Embryonic facial prominence (tissue), 1 donor: ENCODE measurements at regions not wholly inside any gene's neighbourhood (a gene's known extent, or its start where the extent isn't known, plus 50 kb on each side); places are given as distances from the start of the nearest gene placed in this dataset.

Experiments used
- DNase-seq: peaks from one replicate; pipeline ENCODE4 v3.0.0-alpha.2; 2016; ENCODE audit errors: extremely low spot score

DNA sequence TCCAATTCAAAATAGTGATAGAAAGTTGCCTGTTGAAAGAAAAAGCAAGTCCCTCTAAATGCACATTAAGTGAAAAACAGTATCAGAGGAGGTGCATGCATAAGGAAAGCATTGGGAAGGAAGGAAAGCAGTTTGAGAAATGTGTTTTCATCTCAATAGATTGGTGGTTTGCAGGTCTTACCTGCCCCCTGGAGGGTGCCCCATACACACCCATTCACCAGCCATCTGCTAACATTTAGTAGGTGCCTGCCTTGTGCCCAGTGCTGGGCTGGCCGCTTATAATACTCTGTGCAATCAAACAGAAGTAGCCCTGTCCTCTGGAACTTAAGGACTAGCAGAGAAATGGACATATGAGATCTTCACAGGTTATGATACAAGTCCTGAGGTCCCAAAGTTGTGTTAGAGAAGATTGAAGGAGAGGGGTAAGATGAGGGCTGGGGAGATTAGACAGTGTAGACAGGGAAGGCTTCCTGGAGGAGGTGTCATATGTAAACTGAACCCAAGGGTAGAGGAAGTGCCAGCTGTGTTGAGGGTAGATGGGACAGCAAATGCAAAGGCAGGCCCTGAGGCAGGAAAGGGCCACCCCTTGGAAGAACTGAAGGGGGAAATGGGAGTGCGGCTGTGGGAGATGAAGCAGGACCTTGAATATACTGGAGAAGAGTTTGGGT, 184.2 kb downstream of the MN1 start:
- DNase-seq = no peak

- DNase-seq = no peak
These were observed 181.0 kb downstream of the MN1 start for GRCh38 chr22:27620367-27621154.

GRCh38 chr22:27621486-27622070, 180.0 kb downstream of the MN1 start:
- no peak for DNase-seq

GRCh38 chr22:27624042-27624441, 177.5 kb downstream of the MN1 start:
- DNase-seq = no peak

- DNase-seq = no peak
These were observed 176.9 kb downstream of the MN1 start for GRCh38 chr22:27624705-27625104.

GRCh38 chr22:27625769-27626674, 175.5 kb downstream of the MN1 start:
- no peak for DNase-seq

- no peak for DNase-seq
These were observed 174.7 kb downstream of the MN1 start for GRCh38 chr22:27626675-27627443.

- DNase-seq = no peak
These were observed 174.1 kb downstream of the MN1 start for GRCh38 chr22:27627444-27627833.

DNA sequence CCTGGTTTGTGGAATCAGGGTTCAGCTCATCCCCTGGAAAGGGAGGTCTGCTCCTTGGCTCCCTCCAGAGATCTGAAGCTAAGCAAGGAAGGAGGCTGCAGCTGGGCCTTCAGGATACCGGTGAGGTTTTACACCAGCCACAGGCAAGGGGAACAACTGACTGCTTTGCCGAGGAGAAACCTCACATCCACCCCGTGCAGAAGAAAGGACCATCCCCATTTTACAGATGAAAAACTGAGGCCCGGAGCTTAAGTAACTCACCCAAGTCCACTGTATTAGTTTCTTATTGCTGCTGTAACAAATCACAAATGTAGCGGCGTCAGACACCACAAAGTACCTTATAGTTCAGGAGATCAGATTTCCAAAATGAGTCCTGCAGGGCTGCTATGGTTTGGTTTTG, 173.7 kb downstream of the MN1 start:
- no peak for DNase-seq

GRCh38 chr22:27628341-27628740, 173.2 kb downstream of the MN1 start:
- DNase-seq = no peak

- no peak for DNase-seq
These were observed 172.5 kb downstream of the MN1 start for GRCh38 chr22:27628891-27629631.

DNA sequence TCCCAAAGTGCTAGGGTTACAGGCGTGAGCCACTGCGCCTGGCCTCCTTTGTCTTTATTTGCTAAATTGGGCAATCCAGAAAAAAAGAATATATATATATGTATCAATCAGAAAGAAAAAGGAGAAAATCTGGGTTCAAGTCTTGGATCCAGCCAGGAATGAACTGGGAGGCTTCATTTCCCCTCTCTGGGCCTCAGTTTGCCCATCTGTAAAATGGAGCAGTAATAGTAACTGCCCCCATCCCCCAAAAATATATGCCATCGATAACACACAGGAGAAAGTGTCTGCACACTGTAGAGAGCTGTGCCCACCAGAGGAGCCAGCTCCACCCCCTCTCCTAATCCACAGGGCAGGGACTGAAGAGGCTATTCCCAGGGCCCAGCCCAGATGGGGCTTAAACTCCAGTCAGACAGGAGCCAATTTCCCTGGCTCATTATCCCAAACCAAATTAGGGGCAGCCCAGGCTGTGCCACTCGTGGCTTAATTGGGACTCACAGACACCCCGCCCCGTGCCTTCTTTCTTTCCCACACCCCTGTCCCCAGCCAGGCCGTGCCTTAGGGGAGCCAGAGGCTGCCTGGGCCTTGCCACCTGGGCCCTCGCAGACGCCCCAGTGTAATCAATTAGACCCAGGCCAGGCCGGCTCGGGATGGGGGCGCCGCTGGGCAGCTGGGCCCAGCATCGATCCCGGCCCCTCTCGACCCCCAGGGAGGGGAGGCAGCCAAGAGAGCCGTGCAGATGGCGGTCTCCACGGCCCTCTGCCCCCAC, 171.5 kb downstream of the MN1 start:
- no peak for DNase-seq

DNA sequence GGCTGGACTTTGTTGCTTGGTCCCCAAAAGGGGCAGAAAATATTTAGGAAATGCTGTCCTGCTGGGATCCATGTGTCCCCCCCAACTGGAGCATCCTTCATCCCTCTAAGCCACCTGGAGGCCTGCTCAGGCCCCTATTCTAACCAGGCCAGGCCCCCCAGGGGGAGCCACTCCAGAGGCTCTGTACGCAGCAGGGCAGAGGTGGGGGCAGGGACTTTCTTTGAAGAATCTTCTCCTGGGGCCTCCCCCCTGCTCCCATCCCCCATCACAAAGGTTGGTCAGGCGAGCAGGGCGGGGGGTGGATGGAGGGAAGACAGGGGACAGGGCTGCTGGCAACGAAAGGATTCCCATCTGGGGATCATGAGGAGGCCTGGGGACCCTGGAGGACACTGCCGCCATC, 170.8 kb downstream of the MN1 start:
- DNase-seq = no peak

DNA sequence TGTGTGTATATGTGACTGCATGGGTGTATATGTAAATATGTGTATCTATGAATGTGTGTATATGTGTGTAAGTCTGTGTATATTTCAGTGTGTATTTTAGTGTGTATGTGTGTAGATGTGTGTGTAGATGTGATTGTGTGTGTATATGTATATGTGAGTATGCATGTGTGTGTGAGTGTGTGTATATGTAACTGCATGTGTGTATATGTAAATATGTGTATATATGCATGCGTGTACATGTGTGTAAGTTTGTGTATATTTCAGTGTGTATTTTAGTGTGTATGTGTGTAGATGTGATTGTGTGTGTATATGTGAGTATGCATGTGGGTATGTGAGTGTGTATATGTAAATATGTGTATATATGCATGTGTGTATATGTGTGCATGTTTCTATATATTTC, 169.9 kb downstream of the MN1 start:
- no peak for DNase-seq

DNA sequence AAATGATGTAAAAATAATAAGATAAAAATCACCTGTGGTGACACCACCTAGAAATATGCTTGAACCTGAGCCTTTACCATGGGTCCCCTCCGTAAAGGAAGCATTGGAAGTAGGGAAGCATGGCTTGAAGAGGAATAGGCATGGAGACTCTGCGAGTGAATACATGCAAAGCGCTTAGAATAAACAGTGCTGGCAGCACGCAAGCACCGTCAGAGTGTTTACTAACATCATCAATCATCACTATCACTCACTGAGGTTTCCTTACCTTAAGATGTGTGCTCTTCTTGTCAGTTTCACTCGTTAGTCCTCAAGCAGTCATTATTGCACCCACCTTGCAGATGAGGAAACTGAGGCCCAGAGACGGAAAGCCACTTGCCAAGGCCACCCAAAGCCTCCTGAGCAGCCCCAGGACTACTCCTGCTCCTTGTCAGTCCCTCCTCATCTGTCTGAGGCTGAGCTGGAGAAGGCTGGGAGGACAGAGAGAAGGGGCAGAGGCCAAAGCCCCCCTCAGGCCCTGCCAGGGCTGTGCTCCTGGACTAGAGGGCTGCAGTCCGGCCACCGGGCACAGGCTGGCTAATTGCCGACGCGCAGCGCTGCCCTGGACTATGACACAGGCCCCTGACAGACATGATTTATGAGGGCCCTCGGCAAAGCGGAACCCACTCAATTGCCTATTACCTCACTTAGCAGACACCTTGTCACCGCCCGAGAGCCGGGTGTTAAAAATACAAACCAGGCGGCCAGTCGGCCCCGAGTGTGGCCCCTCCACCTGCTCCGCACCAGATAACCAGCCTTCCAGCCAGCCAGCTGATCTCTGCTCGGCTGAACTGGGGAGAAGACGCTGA, 168.9 kb downstream of the MN1 start:
- no peak for DNase-seq

DNA sequence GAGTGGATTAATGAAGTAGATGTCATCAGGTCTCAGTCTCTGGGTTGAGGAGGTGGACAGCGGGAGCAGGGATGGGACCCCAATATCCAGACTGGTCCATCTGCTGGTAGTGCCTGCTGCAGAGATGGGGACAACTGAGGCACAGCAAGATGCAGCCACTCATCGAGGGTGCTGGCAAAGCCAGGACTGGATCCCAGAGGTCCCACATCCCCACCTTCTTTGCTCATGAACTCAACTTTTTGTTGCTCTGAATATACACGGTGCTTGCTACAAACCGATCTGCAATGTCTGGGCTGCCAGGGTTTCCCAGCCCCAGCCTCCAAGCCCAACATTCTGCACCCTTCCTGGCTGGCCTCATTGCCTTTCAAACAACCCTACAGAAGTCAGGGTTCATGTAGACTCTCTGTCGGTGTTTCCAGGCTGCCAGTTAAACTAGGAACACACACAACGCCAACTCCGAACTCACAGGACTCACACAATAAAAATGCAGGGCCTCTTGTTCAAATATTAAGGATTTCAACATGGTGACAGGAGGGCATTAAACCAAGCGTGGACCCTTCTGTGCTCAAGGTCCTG, 168.2 kb downstream of the MN1 start:
- DNase-seq = no peak

GRCh38 chr22:27634043-27634740, 167.4 kb downstream of the MN1 start:
- no peak for DNase-seq

DNA sequence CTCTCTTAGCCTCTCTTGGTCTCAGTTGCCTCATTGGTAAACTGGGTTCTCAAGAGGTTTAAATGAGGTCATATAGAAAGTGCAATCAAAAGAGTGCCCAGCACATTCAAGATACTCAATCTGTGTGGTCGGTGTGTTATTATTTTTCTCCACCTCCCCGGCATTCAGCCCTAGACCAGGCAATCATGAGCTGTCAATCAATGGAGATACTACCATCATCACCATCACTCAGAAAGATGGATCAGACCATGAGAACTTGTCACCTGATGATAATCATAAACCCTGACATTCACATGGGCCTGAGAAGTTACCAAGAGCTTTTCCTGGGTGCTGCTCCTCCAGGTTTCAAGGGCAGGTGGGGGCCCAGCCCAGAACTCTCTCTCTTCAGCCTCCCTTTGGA, 166.1 kb downstream of the MN1 start:
- no peak for DNase-seq
